K562 (cell line): ENCODE measurements at regions not wholly inside any gene's neighbourhood (a gene's known extent, or its start where the extent isn't known, plus 50 kb on each side); places are given as distances from the start of the nearest gene placed in this dataset.

ENCODE experiments used
- ATAC-seq: fragments of 200-7000 bp; cut with Tn5 transposase; 3 replicates; pipeline ENCODE4 v1.9.1; 2020; ENCODE audit warnings: moderate library complexity
- BruUV-seq: library from RNA; stranded (reverse); fragments of 400-500 nt; replicated peaks from 2 replicates; lab custom pipeline; 2021; lab: Mats Ljungman, UMichigan
- CTCF ChIA-PET: fragments of 300-600 bp; formaldehyde crosslinking; extraction: SDS; loops from one replicate; lab custom pipeline; 2021; ENCODE audit warnings: low intra/inter-chr PET ratio; lab: Yijun Ruan, JAX
- POLR2A ChIA-PET: fragments of 300-600, 350-650 bp; sonication (Branson Sonifier 250); formaldehyde crosslinking; extraction: SDS; loops from one replicate; lab custom pipeline; 2021; ENCODE audit warnings: antibody characterized with exemption, inconsistent platforms; lab: Yijun Ruan, JAX
- DNase-seq, 4 experiments: peaks; one replicate each; pipeline versions ENCODE4 v3.0.0 to v3.0.0-alpha.2; 2011 to 2018; ENCODE audit warnings: low spot score in 3 of 4, mixed read lengths in 3 of 4; ENCODE audit errors: extremely low read depth in 1 of 4
- FAIRE-seq: peaks from 2 replicates; lab custom pipeline; 2011; peaks lifted over from hg19 to GRCh38; lab: Jason Lieb, UNC
- H2AFZ ChIP-seq: 2 replicates; pipeline ENCODE4 v1.6.0; 2011; ENCODE audit warnings: low read depth, low read length, control low read depth, inconsistent platforms
- H3K27ac ChIP-seq: fragments of 200-600 bp; 3 replicates; pipeline ENCODE4 v1.8.0; 2011; ENCODE audit warnings: low read depth, mild to moderate bottlenecking, control low read depth, inconsistent platforms, low read length, moderate library complexity, mixed read lengths; ENCODE audit errors: extremely low read depth
- H3K27me3 ChIP-seq, 2 experiments: fragments of 300-600 bp in 1 of 2; 2 replicates in 1 of 2; 3 replicates in 1 of 2; pipeline versions ENCODE4 v1.6.0 to v1.8.0; 2011; ENCODE audit warnings: inconsistent platforms in 2 of 2, low read length in 2 of 2, mild to moderate bottlenecking in 1 of 2, mixed read lengths in 1 of 2, moderate library complexity in 1 of 2; ENCODE audit not compliant: control insufficient read depth in 2 of 2, insufficient read depth in 2 of 2
- H3K36me3 ChIP-seq: fragments of 300-600 bp; 3 replicates; pipeline ENCODE4 v1.8.0; 2011; ENCODE audit warnings: mild to moderate bottlenecking, low read length, inconsistent platforms; ENCODE audit not compliant: control insufficient read depth, insufficient read depth
- H3K4me1 ChIP-seq, 2 experiments: fragments of 200-600 bp in 1 of 2; replicated peaks in 1 of 2; 2 replicates in 1 of 2; 3 replicates in 1 of 2; pipeline versions ENCODE4 v1.5.1 to v1.8.0; 2011; ENCODE audit warnings: inconsistent platforms in 2 of 2, low read length in 2 of 2, mild to moderate bottlenecking in 1 of 2, mixed read lengths in 1 of 2, moderate library complexity in 1 of 2; ENCODE audit not compliant: control insufficient read depth in 2 of 2, insufficient read depth in 2 of 2
- H3K4me2 ChIP-seq: 2 replicates; pipeline ENCODE4 v1.6.1; 2011; ENCODE audit warnings: low read length, control low read depth, inconsistent platforms, mixed read lengths; ENCODE audit not compliant: insufficient read depth
- H3K4me3 ChIP-seq: fragments of 200-600 bp; sonication (generic), shearing (Covaris generic); 2 replicates; pipeline ENCODE4 v1.5.1; 2016; ENCODE audit warnings: control low read depth, inconsistent platforms
- H3K79me2 ChIP-seq: fragments of 200-600 bp; 3 replicates; pipeline ENCODE4 v1.8.0; 2011; ENCODE audit warnings: low read length, inconsistent platforms; ENCODE audit not compliant: control insufficient read depth, insufficient read depth
- H3K9ac ChIP-seq, 2 experiments: 2 replicates each; pipeline versions ENCODE4 v1.6.0 to v1.6.1; 2011; ENCODE audit warnings: low read depth in 2 of 2, low read length in 2 of 2, control low read depth in 1 of 2, inconsistent platforms in 1 of 2, mild to moderate bottlenecking in 1 of 2, mixed read lengths in 1 of 2; ENCODE audit not compliant: insufficient read depth in 1 of 2
- H3K9me1 ChIP-seq: one replicate; pipeline ENCODE4 v1.6.0; 2011; ENCODE audit warnings: inconsistent platforms, mild to moderate bottlenecking, low read length, moderate library complexity; ENCODE audit not compliant: control insufficient read depth, insufficient read depth
- H3K9me3 ChIP-seq: replicated peaks from 2 replicates; pipeline ENCODE4 v1.5.1; 2011; ENCODE audit warnings: low read depth, low read length, inconsistent platforms; ENCODE audit not compliant: control insufficient read depth, insufficient read depth
- H4K20me1 ChIP-seq: replicated peaks from 2 replicates; pipeline ENCODE4 v1.6.1; 2011; ENCODE audit warnings: low read length, inconsistent platforms, mixed read lengths; ENCODE audit not compliant: control insufficient read depth, insufficient read depth
- AFF1 ChIP-seq, 2 experiments: fragments of 450-650 bp; IDR thresholded peaks; 2 replicates each; pipeline ENCODE4 v1.6.1; 2018; ENCODE audit warnings: mild to moderate bottlenecking in 2 of 2, low read depth in 1 of 2; ENCODE audit not compliant: partially characterized antibody in 2 of 2
- MYNN ChIP-seq, 2 experiments: sonication (generic); formaldehyde crosslinking in 1 of 2; IDR thresholded peaks; 2 replicates each; pipeline versions ENCODE4 v1.5.0 to v1.6.1; 2016 to 2020; ENCODE audit warnings: antibody characterized with exemption in 1 of 2, missing genetic modification reagents in 1 of 2
- WGBS: fragments of 100-300 bp; shearing (Covaris generic); methylation state at CpG from one replicate; pipeline ENCODE4 v1.1.6; 2016; ENCODE audit warnings: low coverage, mixed read lengths; ENCODE audit not compliant: insufficient coverage; ENCODE audit errors: missing lambda C conversion rate; 5-methylcytosine and 5-hydroxymethylcytosine counted together
- in situ Hi-C: fragments of 300-500 bp; cut with MboI; formaldehyde crosslinking; loops from 4 replicates; pipeline ENCODE4 v1.15.0; 2018; ENCODE audit warnings: inconsistent platforms, mixed read lengths
- intact Hi-C: fragments of 100-400 bp; cut with micrococcal nuclease; formaldehyde crosslinking; loops from 2 replicates; pipeline ENCODE4 v1.14.2; 2022

GRCh38 chr16:6131526-6132050 is 1034.0 kb upstream of the EEF2KMT start:
- intact Hi-C loops (no loop called here), in situ Hi-C loops (no loop called here)
- CTCF ChIA-PET, result no interaction called here
- H2AFZ ChIP-seq, result no peak overlapping the region
- POLR2A ChIA-PET, result interaction anchor here (0.8 kb wide), 1 partner anchor 11 kb away, joined by 3 read pairs; no protein-coding TSS in a partner anchor
- no peaks in the 10 kb centered on the region for H3K79me2 ChIP-seq
- ATAC-seq (no peak), DNase-seq (no peak), FAIRE-seq (no peak)
- TF ChIP-seq MYNN (IDR thresholded peaks at IDR 0.05) (no peak), MYNN (CRISPR knock-in tag; IDR thresholded peaks at IDR 0.05) (no peak), AFF1 (IDR thresholded peaks at IDR 0.05; ENCODE audit: low read depth in 1 of 2, partially characterized antibody in 2 of 2) (no peak)
- BruUV-seq, result no TSS peak
- no peaks in the 10 kb centered on the region for H4K20me1 ChIP-seq
- peaks cover 3 to 6% of the 10 kb centered on the region in 2 experiments; a peak in 3 of 5 replicates for H3K27me3 ChIP-seq
- H3K9me3 ChIP-seq, result no peaks in the 10 kb centered on the region
- no peak overlapping the region for H3K27ac ChIP-seq
- no peak overlapping the region for H3K9ac ChIP-seq
- no peaks in the 10 kb centered on the region for H3K4me1 ChIP-seq
- no peaks in the 10 kb centered on the region for H3K36me3 ChIP-seq
- under 1% methylated on average over 5 of the region's 5 CpGs for WGBS
- H3K4me2 ChIP-seq, result no peak overlapping the region
- no peak overlapping the region for H3K4me3 ChIP-seq
- H3K9me1 ChIP-seq, result no peaks in the 10 kb centered on the region
